ENCODE measurements at regions not wholly inside any gene's neighbourhood (a gene's known extent, or its start where the extent isn't known, plus 50 kb on each side); places are given as distances from the start of the nearest gene placed in this dataset.
A peak's percentile ranks its signal among the peaks of the same experiment; 100 is the strongest.

DNA sequence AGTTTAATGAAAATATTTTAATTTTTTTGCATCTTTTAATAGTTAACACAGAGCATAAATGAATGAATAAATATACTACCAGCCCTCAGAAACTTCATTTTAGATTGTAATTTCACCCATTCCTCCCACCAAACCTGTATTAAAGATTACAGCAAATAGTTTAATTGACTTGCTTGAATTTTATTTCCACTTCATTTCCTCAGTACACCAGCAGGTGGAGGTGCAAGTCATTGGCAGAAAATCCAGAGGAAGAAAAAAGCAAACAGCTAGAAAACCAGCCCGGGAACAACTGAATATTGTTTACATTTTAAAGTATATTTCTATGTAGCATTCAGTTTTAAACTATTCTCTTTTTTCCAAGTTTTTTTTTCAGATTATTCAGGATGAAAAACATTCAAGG lies 177.8 kb downstream of the OLFM4 start:
- TF ChIP-seq, protein P1, sequence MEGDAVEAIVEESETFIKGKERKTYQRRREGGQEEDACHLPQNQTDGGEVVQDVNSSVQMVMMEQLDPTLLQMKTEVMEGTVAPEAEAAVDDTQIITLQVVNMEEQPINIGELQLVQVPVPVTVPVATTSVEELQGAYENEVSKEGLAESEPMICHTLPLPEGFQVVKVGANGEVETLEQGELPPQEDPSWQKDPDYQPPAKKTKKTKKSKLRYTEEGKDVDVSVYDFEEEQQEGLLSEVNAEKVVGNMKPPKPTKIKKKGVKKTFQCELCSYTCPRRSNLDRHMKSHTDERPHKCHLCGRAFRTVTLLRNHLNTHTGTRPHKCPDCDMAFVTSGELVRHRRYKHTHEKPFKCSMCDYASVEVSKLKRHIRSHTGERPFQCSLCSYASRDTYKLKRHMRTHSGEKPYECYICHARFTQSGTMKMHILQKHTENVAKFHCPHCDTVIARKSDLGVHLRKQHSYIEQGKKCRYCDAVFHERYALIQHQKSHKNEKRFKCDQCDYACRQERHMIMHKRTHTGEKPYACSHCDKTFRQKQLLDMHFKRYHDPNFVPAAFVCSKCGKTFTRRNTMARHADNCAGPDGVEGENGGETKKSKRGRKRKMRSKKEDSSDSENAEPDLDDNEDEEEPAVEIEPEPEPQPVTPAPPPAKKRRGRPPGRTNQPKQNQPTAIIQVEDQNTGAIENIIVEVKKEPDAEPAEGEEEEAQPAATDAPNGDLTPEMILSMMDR (conservative IDR thresholded peaks at IDR 0.05) = peak; percentile 76
- Histone ChIP-seq H2BK5ac (ENCODE audit: insufficient read length, low read length) (no peak overlapping the region), H3K14ac (ENCODE audit: insufficient read depth, low read length) (no peak overlapping the region), H3T11ph (ENCODE audit: low read length) (no peak overlapping the region), H3K79me2 (ENCODE audit: insufficient read depth, low read length) (no peaks in the 10 kb centered on the region), H3K56ac (ENCODE audit: insufficient read length, low read depth, low read length) (no peak overlapping the region), H3K23me2 (ENCODE audit: insufficient read length, low read depth, low read length, poor library complexity, severe bottlenecking) (peaks cover 4% of the 10 kb centered on the region), H3K23ac (ENCODE audit: insufficient read length, low read depth, low read length) (no peak overlapping the region), H3K4ac (ENCODE audit: low read depth, low read length) (no peak overlapping the region), H3K9me3 (ENCODE audit: control insufficient read depth, low read depth, low read length) (no peaks in the 10 kb centered on the region), H2BK15ac (ENCODE audit: low read depth, low read length) (no peak overlapping the region), H3K79me1 (ENCODE audit: insufficient read depth, low read depth, low read length, poor library complexity, severe bottlenecking) (no peaks in the 10 kb centered on the region), H4K20me1 (ENCODE audit: control insufficient read depth, insufficient read depth, insufficient read length) (no peaks in the 10 kb centered on the region), H3K18ac (ENCODE audit: insufficient read length, low read depth, low read length) (no peak overlapping the region), H2AFZ (ENCODE audit: low read length) (no peak overlapping the region), H3K4me1 (ENCODE audit: insufficient read depth, low read length) (no peaks in the 10 kb centered on the region), H3K9ac (ENCODE audit: extremely low read depth, insufficient read length, low read length) (no peak overlapping the region), H4K5ac (ENCODE audit: insufficient read length, low read depth, low read length) (no peak overlapping the region), H4K91ac (ENCODE audit: insufficient read length, low read depth, low read length) (no peak overlapping the region), H2BK20ac (ENCODE audit: low read depth, low read length, poor library complexity, severe bottlenecking) (no peak overlapping the region), H3K4me2 (ENCODE audit: insufficient read depth, insufficient read length, low read length) (no peak overlapping the region), H4K8ac (replicated peaks; ENCODE audit: insufficient read length, low read depth, low read length) (no peak overlapping the region), H2BK12ac (ENCODE audit: insufficient read length, low read depth, low read length) (no peak overlapping the region), H2BK120ac (ENCODE audit: low read depth, low read length, poor library complexity, severe bottlenecking) (no peak overlapping the region), H3K27me3 (ENCODE audit: insufficient read depth, low read length) (no peaks in the 10 kb centered on the region; the same call in 1 of the 2 replicates), H2AK5ac (ENCODE audit: insufficient read length, low read length) (no peak overlapping the region), H3K27ac (ENCODE audit: insufficient read length, low read depth, low read length) (no peak overlapping the region)
- DNase-seq = no peak
- Mint-ChIP-seq H3K36me3 (ENCODE audit: insufficient read depth in 1 of 3, low read depth in 3 of 3) (no peaks in the 10 kb centered on the region), H3K4me3 (no peak overlapping the region), H3K27ac (no peak overlapping the region), H3K4me1 (0 out of 4 replicates have a peak, but pooled peaks cover 0 to 2% of the 10 kb centered on the region in 2 experiments), H3K9me3 (no peaks in the 10 kb centered on the region), H3K27me3 (ENCODE audit: low read depth) (peaks cover 42% of the 10 kb centered on the region)
- no CpG with 5 or more reads among the region's 1 CpG for WGBS (ENCODE audit: extremely low coverage, insufficient read length, low lambda C conversion rate)

Data from H9 (cell line).